Kidney epithelial cell (primary cell): ENCODE measurements at regions not wholly inside any gene's neighbourhood (a gene's known extent, or its start where the extent isn't known, plus 50 kb on each side); places are given as distances from the start of the nearest gene placed in this dataset.

Experiments
- DNase-seq: peaks from one replicate; pipeline ENCODE4 v3.0.0-alpha.2; 2010; ENCODE audit warnings: low read depth
- H3K27me3 ChIP-seq: 2 replicates; pipeline ENCODE4 v1.6.0; 2011; ENCODE audit warnings: low read length; ENCODE audit not compliant: control insufficient read depth, insufficient read depth
- H3K36me3 ChIP-seq: 2 replicates; pipeline ENCODE4 v1.5.1; 2011; ENCODE audit warnings: low read length; ENCODE audit not compliant: control insufficient read depth, insufficient read depth
- H3K4me3 ChIP-seq: 2 replicates; pipeline ENCODE4 v1.5.1; 2011; ENCODE audit warnings: low read depth, mild to moderate bottlenecking, control low read depth, low read length
- CTCF ChIP-seq: IDR thresholded peaks from 2 replicates; pipeline ENCODE4 v1.5.1; 2011; ENCODE audit warnings: mild to moderate bottlenecking, moderate library complexity, low read length, control low read depth, inconsistent platforms; ENCODE audit not compliant: insufficient read depth, poor library complexity, severe bottlenecking

- TF ChIP-seq CTCF: no peak
These were observed 86.5 kb upstream of the GALNT18 start for GRCh38 chr11:11708256-11708655.

DNA sequence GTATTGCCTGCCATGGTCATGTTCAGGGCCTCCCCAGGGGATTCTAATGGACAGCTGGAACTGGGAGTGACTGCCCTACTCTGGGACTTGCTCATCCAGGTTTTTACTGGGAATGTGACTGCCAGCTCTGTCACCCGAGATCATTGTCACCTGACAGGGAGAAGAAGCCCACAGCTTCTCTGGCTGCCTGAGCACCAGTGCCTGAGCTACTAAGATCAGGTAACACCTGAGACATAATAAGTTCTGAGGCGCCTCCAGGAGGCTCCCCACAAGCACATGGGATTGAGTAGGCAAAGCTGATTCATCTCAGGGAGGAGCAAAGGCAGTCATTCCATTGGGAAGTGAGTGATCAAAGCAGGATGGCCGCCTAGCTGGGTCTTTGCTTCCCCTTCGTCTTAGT, 84.2 kb upstream of the GALNT18 start:
- H3K4me3 ChIP-seq: no peak overlapping the region
- no peak for TF ChIP-seq CTCF
- no peak for DNase-seq
- no peaks in the 10 kb centered on the region for H3K27me3 ChIP-seq
- no peaks in the 10 kb centered on the region for H3K36me3 ChIP-seq

More at GRCh38 chr11:11708256-11708655, 86.5 kb upstream of the GALNT18 start:
- H3K36me3 ChIP-seq: no peaks in the 10 kb centered on the region
- no peaks in the 10 kb centered on the region for H3K27me3 ChIP-seq
- H3K4me3 ChIP-seq: no peak overlapping the region
- no peak for DNase-seq

DNA sequence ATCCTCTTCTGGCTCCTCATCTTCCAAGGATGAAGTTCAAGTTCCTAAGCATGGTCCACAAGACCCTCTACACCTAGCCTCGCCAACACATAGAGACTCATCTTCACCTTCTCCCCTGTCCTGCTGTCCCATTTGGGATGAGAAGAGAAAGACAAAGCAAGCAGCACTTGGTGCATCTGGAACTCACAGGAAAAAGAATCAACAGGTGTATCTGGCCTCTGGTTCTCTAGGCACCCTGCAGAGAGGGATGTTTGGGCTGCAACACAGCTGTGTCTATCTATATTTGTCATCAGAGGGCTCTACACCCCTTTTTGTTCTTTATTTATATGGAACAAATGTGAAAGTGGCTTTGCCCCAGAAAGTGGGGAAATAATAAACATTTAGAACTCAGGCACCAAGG, 82.1 kb upstream of the GALNT18 start:
- Histone ChIP-seq H3K27me3 (no peaks in the 10 kb centered on the region), H3K4me3 (no peak overlapping the region), H3K36me3 (no peaks in the 10 kb centered on the region)
- no peak for DNase-seq
- no peak for TF ChIP-seq CTCF

DNA sequence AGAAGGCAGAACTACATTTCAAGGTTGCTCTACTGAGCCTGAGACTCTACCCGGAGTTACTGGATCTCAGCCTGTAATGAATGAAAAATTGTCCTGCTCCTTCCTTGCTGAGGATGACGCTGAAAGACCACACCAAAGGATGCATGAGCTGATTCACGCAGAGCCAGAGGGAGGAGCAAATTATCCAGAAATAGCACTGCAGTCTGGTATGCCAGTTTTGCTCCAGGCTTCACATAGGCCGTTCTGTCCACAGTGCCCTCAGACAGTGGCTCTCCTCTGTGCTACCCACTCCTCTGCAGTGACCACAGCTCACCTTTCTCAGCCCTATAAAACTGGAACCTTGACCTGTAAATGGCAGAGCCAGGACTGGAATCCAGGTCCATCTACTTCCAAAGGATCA, 79.3 kb upstream of the GALNT18 start:
- no peak for DNase-seq
- Histone ChIP-seq H3K27me3 (no peaks in the 10 kb centered on the region), H3K4me3 (no peak overlapping the region), H3K36me3 (no peaks in the 10 kb centered on the region)
- no peak for TF ChIP-seq CTCF

- TF ChIP-seq CTCF: no peak
- H3K4me3 ChIP-seq: no peak overlapping the region
- no peak for DNase-seq
- H3K27me3 ChIP-seq: no peaks in the 10 kb centered on the region
- H3K36me3 ChIP-seq: no peaks in the 10 kb centered on the region
These were observed 76.0 kb upstream of the GALNT18 start for GRCh38 chr11:11697796-11698195.

- TF ChIP-seq CTCF: no peak
- DNase-seq: no peak
- H3K36me3 ChIP-seq: no peaks in the 10 kb centered on the region
- H3K4me3 ChIP-seq: no peak overlapping the region
- peaks cover 5% of the 10 kb centered on the region for H3K27me3 ChIP-seq
These were observed 69.7 kb upstream of the GALNT18 start for GRCh38 chr11:11691296-11692151.
